Lung (tissue), 11 donors: ENCODE measurements at regions not wholly inside any gene's neighbourhood (a gene's known extent, or its start where the extent isn't known, plus 50 kb on each side); places are given as distances from the start of the nearest gene placed in this dataset.
A peak's percentile ranks its signal among the peaks of the same experiment; 100 is the strongest.

Source experiments
- ATAC-seq: fragments of 200-7000 bp; cut with Tn5 transposase; one replicate; pipeline ENCODE4 v1.9.1; 2020; ENCODE audit warnings: moderate number of reproducible peaks; ENCODE audit not compliant: insufficient read depth, low FRiP score
- DNase-seq, 3 donors: peaks; one replicate each; pipeline ENCODE4 v3.0.0-alpha.2; 2013 to 2017
- H3K27ac ChIP-seq, 2 donors: one replicate each; pipeline ENCODE4 v1.5.1; 2013; ENCODE audit warnings: mild to moderate bottlenecking in 2 of 2, moderate library complexity in 2 of 2, control low read depth in 1 of 2, inconsistent platforms in 1 of 2, low read depth in 1 of 2, low read length in 1 of 2
- H3K27me3 ChIP-seq, 3 donors: one replicate each; pipeline ENCODE4 v1.5.1; 2013; ENCODE audit warnings: low read length in 2 of 3; ENCODE audit not compliant: control insufficient read depth in 3 of 3, insufficient read depth in 3 of 3
- H3K36me3 ChIP-seq, 4 donors: one replicate each; pipeline ENCODE4 v1.5.1; 2013; ENCODE audit warnings: low read length in 4 of 4, mild to moderate bottlenecking in 1 of 4, moderate library complexity in 1 of 4; ENCODE audit not compliant: control insufficient read depth in 4 of 4, insufficient read depth in 4 of 4
- H3K4me1 ChIP-seq, 5 donors: one replicate each; pipeline ENCODE4 v1.5.1; 2013; ENCODE audit warnings: low read length in 5 of 5, mild to moderate bottlenecking in 2 of 5, moderate library complexity in 1 of 5; ENCODE audit not compliant: control insufficient read depth in 5 of 5, insufficient read depth in 5 of 5
- H3K4me3 ChIP-seq: one replicate; pipeline ENCODE4 v1.5.1; 2013; ENCODE audit warnings: mild to moderate bottlenecking, control low read depth, moderate library complexity
- H3K9ac ChIP-seq, 2 donors: one replicate each; pipeline ENCODE4 v1.5.1; 2013; ENCODE audit warnings: low read length in 2 of 2, control low read depth in 1 of 2; ENCODE audit not compliant: insufficient read depth in 1 of 2
- H3K9me3 ChIP-seq, 4 donors: one replicate each; pipeline ENCODE4 v1.5.1; 2013; ENCODE audit warnings: low read length in 3 of 4, mild to moderate bottlenecking in 1 of 4, moderate library complexity in 1 of 4; ENCODE audit not compliant: control insufficient read depth in 4 of 4, insufficient read depth in 3 of 4
- WGBS, 2 donors: extraction: QIAGEN DNeasy Blood & Tissue Kit; methylation state at CpG; one replicate each; pipeline ENCODE4 v1.1.7; 2013; 5-methylcytosine and 5-hydroxymethylcytosine counted together
- TF ChIP-seq, protein P1 (sequence below): IDR thresholded peaks from 2 replicates; pipeline ENCODE4 v1.5.1; 2012; ENCODE audit warnings: mild to moderate bottlenecking; ENCODE audit errors: control extremely low read depth, extremely low read depth
- donor health status: control.
- donor health status: control.
- donor health status: Bipolar disorder and iron deficiency.
- donor health status: healthy.
- donor health status: DM: yes; HTN: yes; CAD: no.

DNA sequence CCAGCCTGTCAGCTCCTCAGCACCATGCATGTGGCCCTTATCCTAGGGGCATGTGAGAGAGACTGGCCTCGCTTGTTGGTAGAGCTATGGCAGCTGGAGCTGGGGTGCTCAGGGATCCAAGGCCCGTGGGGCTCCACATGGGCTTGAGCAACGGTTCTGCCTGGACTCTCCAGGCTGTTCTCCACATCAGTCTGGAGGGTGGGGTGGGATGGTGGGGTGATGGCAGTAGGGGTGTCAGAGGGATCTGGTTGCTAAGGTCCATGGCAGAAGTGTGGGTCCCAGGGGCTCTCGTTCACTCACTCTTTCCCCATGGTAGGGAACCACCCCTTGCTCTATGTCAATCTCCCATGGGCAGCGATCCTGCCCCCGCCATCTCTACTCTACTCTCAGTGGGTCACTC is 622.6 kb downstream of the LRFN5 start:
- Histone ChIP-seq H3K27ac (no peak overlapping the region), H3K36me3 (no peaks in the 10 kb centered on the region), H3K9ac (no peak overlapping the region), H3K27me3 (no peaks in the 10 kb centered on the region), H3K4me3 (no peak overlapping the region), H3K4me1 (no peaks in the 10 kb centered on the region), H3K9me3 (peaks cover 0 to 2% (median 0%) of the 10 kb centered on the region in 4 donors)
- DNase-seq (no peak), ATAC-seq (no peak)
- WGBS, 2 donors, result 83 to 90% methylated on average over 6 of the region's 6 CpGs
- TF ChIP-seq, protein P1, sequence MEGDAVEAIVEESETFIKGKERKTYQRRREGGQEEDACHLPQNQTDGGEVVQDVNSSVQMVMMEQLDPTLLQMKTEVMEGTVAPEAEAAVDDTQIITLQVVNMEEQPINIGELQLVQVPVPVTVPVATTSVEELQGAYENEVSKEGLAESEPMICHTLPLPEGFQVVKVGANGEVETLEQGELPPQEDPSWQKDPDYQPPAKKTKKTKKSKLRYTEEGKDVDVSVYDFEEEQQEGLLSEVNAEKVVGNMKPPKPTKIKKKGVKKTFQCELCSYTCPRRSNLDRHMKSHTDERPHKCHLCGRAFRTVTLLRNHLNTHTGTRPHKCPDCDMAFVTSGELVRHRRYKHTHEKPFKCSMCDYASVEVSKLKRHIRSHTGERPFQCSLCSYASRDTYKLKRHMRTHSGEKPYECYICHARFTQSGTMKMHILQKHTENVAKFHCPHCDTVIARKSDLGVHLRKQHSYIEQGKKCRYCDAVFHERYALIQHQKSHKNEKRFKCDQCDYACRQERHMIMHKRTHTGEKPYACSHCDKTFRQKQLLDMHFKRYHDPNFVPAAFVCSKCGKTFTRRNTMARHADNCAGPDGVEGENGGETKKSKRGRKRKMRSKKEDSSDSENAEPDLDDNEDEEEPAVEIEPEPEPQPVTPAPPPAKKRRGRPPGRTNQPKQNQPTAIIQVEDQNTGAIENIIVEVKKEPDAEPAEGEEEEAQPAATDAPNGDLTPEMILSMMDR, result no peak

DNA sequence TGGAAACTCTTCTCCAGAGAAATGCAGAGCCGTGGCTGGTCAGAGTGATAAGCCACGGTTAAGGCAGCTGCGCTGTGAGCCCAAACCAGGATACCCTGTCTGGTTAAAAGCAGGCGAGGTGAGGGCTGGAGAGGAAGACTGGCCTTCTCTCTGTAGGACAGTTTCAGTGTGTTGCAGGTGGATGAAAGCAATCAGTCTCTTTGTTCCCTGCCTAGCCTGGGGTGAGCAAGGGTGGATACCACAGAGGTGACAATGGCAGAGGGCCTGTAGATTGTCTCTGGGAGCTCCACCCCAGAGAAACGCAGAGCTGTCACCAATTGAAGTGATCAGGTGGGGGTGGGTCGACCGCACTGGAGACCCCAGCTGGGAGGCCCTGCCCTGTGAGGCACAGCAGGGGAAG is 621.9 kb downstream of the LRFN5 start:
- Histone ChIP-seq H3K4me1 (no peaks in the 10 kb centered on the region), H3K9ac (no peak overlapping the region)
- DNase-seq, result no peak

DNA sequence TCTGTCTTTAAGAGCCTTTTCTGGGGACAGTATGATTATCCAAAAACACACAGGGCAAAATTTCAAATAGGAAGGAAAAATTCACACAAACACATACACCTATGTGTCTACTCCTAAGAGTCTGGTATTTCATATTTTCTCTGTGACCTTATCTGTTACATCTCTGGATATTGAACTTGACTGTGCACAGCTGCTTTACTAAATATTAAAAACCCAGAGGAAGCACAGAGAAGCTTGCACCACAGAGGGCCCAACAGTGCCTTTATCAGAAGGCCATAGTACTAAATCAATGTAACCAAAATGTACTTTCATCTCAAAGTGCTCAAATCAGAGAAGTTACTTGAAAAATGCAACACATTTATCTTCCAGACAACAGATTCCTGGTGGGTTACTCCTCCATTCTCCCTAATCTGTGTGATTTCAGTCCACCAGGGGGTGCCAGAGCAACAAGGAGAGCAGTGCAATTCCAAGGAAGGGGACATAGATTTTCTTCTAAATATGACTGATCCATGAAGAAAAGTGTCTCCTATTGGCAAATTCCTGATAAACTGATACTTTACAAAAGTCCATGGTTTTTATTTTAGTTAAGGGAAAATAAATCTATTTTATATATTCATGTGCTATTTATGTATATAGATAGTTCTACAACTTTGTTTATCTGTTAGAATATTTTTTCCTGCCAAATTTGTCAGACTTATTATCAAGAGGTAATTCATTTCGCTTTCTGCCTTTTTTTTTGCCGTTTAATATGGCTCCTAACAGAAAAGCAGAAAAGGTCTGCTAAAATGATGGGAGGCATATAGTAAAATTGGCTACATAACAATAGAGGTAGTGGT is 617.6 kb downstream of the LRFN5 start:
- DNase-seq (peak; percentile 62 to 74 (median 73)), ATAC-seq (no peak)
- Histone ChIP-seq H3K36me3 (no peaks in the 10 kb centered on the region), H3K9ac (no peak overlapping the region), H3K4me1 (peaks cover 0 to 4% (median 0%) of the 10 kb centered on the region in 5 donors), H3K27me3 (no peaks in the 10 kb centered on the region), H3K27ac (no peak overlapping the region), H3K9me3 (peaks cover 0 to 2% (median 0%) of the 10 kb centered on the region in 4 donors), H3K4me3 (no peak overlapping the region)
- TF ChIP-seq, protein P1, result peak; percentile 20
- 47 to 70% methylated on average over 2 of the region's 2 CpGs for WGBS, 2 donors

More for the DNA sequence above, 621.9 kb downstream of the LRFN5 start:
- 85 to 89% methylated on average over 7 of the region's 7 CpGs for WGBS, 2 donors
- no peaks in the 10 kb centered on the region for H3K36me3 ChIP-seq
- H3K27ac ChIP-seq, result no peak overlapping the region
- no peak overlapping the region for H3K4me3 ChIP-seq
- no peaks in the 10 kb centered on the region for H3K27me3 ChIP-seq
- TF ChIP-seq, protein P1, result no peak
- peaks cover 0 to 2% (median 0%) of the 10 kb centered on the region in 4 donors for H3K9me3 ChIP-seq
- ATAC-seq, result no peak
